ENCODE measurements at regions not wholly inside any gene's neighbourhood (a gene's known extent, or its start where the extent isn't known, plus 50 kb on each side); places are given as distances from the start of the nearest gene placed in this dataset.

GRCh38 chr14:37874429-37875109 lies 279.1 kb downstream of the TTC6 start:
- Histone ChIP-seq H3K27ac (ENCODE audit: insufficient read depth, low read depth, low read length) (no peak overlapping the region), H3K9me3 (replicated peaks; ENCODE audit: control insufficient read depth, insufficient read depth, low read length) (no peaks in the 10 kb centered on the region), H3K4me1 (ENCODE audit: control insufficient read depth, extremely low read depth, insufficient read depth, low read length) (no peaks in the 10 kb centered on the region), H3K27me3 (ENCODE audit: control insufficient read depth in 2 of 2, insufficient read depth in 2 of 2, low read length in 2 of 2) (peaks cover 5 to 14% of the 10 kb centered on the region in 2 experiments), H4K20me1 (replicated peaks; ENCODE audit: control insufficient read depth, extremely low read depth, insufficient read depth, low read length) (no peaks in the 10 kb centered on the region), H3K9ac (replicated peaks; ENCODE audit: extremely low read depth, insufficient read depth, low read length) (no peak overlapping the region), H3K79me2 (ENCODE audit: control insufficient read depth, insufficient read depth, low read length) (no peaks in the 10 kb centered on the region), H3K9me1 (replicated peaks; ENCODE audit: control insufficient read depth, extremely low read depth, insufficient read depth, low read length) (no peaks in the 10 kb centered on the region), H2AFZ (ENCODE audit: low read depth, low read length) (peak overlapping the region; percentile 75), H3K36me3 (ENCODE audit: control insufficient read depth in 2 of 2, extremely low read depth in 1 of 2, insufficient read depth in 2 of 2, low read length in 2 of 2) (no peaks in the 10 kb centered on the region), H3K4me2 (ENCODE audit: insufficient read depth, low read length) (no peak overlapping the region), H3K4me3 (replicated peaks in 1 of 3; ENCODE audit: insufficient read depth in 1 of 3, low read depth in 1 of 3, low read length in 3 of 3) (no peak overlapping the region)
- ChIA-PET POLR2A (no interaction called here), CTCF (interaction anchor here (0.6 to 2.1 kb wide), 23 partner anchors 9 to 1315 kb away, joined by 3 to 43 read pairs (median 4); no protein-coding TSS in a partner anchor)
- FAIRE-seq (peak; percentile 90), DNase-seq (ENCODE audit: low read depth, low spot score) (peak; percentile 69)
- no TSS peak for BruUV-seq (replicated peaks)
- peak; percentile 87 to 93 for TF ChIP-seq CTCF (IDR thresholded peaks at IDR 0.05; ENCODE audit: extremely low read depth in 1 of 2, insufficient read depth in 1 of 2, low read depth in 1 of 2, low read length in 2 of 2)
- TF ChIP-seq FOS (IDR thresholded peaks at IDR 0.05; ENCODE audit: borderline replicate concordance, insufficient read depth, low read length), result no peak
- no peak for TF ChIP-seq EZH2 (IDR thresholded peaks at IDR 0.05; ENCODE audit: borderline replicate concordance, low read depth, low read length, severe bottlenecking)
- TF ChIP-seq MYC (IDR thresholded peaks at IDR 0.05; ENCODE audit: low read depth, low read length), result no peak
- dilution Hi-C loops (cut with MboI; ENCODE audit: extremely low pct_ligation_motif_present, low sequenced_read_pairs), result no loop called here
- intact Hi-C loops (cut with micrococcal nuclease), result loop anchor here (1.0 to 2.0 kb wide), 4 partner anchors 165 to 644 kb away; partner anchors contain the start of genes FOXA1 and TTC6

DNA sequence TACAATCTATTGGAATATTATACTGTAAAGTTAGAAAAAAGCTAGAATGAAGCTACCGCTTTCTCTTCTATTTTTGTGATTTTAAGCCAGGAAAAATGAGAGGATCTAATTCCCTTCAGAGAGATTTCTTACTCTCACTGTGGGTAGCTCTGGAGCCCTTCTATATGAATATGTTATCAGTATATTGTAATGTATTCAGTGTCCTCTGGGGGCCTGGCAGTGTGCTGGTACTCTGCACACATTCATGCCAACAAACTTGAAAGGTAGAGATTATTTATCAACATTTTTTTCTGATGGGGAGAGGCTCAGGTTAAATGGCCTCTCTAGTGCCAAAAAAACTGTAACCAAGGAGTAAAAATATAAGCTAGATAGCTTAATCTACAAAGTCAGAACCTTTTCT lies 292.8 kb downstream of the TTC6 start:
- Histone ChIP-seq H3K4me3 (replicated peaks in 1 of 3; ENCODE audit: insufficient read depth in 1 of 3, low read depth in 1 of 3, low read length in 3 of 3) (no peak overlapping the region), H3K9me3 (replicated peaks; ENCODE audit: control insufficient read depth, insufficient read depth, low read length) (no peaks in the 10 kb centered on the region), H3K27me3 (ENCODE audit: control insufficient read depth in 2 of 2, insufficient read depth in 2 of 2, low read length in 2 of 2) (no peaks in the 10 kb centered on the region), H3K79me2 (ENCODE audit: control insufficient read depth, insufficient read depth, low read length) (no peaks in the 10 kb centered on the region), H3K9me1 (replicated peaks; ENCODE audit: control insufficient read depth, extremely low read depth, insufficient read depth, low read length) (no peaks in the 10 kb centered on the region), H2AFZ (ENCODE audit: low read depth, low read length) (no peak overlapping the region), H3K36me3 (ENCODE audit: control insufficient read depth in 2 of 2, extremely low read depth in 1 of 2, insufficient read depth in 2 of 2, low read length in 2 of 2) (no peaks in the 10 kb centered on the region), H3K4me2 (ENCODE audit: insufficient read depth, low read length) (no peak overlapping the region), H3K27ac (ENCODE audit: insufficient read depth, low read depth, low read length) (no peak overlapping the region), H3K4me1 (ENCODE audit: control insufficient read depth, extremely low read depth, insufficient read depth, low read length) (no peaks in the 10 kb centered on the region), H4K20me1 (replicated peaks; ENCODE audit: control insufficient read depth, extremely low read depth, insufficient read depth, low read length) (no peaks in the 10 kb centered on the region), H3K9ac (replicated peaks; ENCODE audit: extremely low read depth, insufficient read depth, low read length) (no peak overlapping the region)
- POLR2A ChIA-PET, result no interaction called here
- intact Hi-C loops (cut with micrococcal nuclease), result no loop called here
- CTCF ChIA-PET, result interaction anchor here (0.8 to 2.8 kb wide), 7 partner anchors 8 to 658 kb away, joined by 3 to 9 read pairs (median 5); no protein-coding TSS in a partner anchor
- TF ChIP-seq POLR2AphosphoS5 (IDR thresholded peaks at IDR 0.05; ENCODE audit: insufficient read depth, low read depth, low read length), result no peak
- TF ChIP-seq EZH2 (IDR thresholded peaks at IDR 0.05; ENCODE audit: borderline replicate concordance, low read depth, low read length, severe bottlenecking), result no peak
- no peak for TF ChIP-seq GATA2 (IDR thresholded peaks at IDR 0.05; ENCODE audit: insufficient read depth, insufficient read length, low read depth, low read length)
- no peak for TF ChIP-seq MAX (IDR thresholded peaks at IDR 0.05; ENCODE audit: insufficient read depth, insufficient read length)
- no peak for TF ChIP-seq JUN (IDR thresholded peaks at IDR 0.05; ENCODE audit: borderline replicate concordance, insufficient read depth, insufficient read length, low read depth)
- no peak for TF ChIP-seq CTCF (IDR thresholded peaks at IDR 0.05; ENCODE audit: extremely low read depth in 1 of 2, insufficient read depth in 1 of 2, low read depth in 1 of 2, low read length in 2 of 2)
- no peak for TF ChIP-seq FOS (IDR thresholded peaks at IDR 0.05; ENCODE audit: borderline replicate concordance, insufficient read depth, low read length)
- TF ChIP-seq MYC (IDR thresholded peaks at IDR 0.05; ENCODE audit: low read depth, low read length), result no peak
- no peak for TF ChIP-seq POLR2A (IDR thresholded peaks at IDR 0.05; ENCODE audit: low read depth, low read length)
- dilution Hi-C loops (cut with MboI; ENCODE audit: extremely low pct_ligation_motif_present, low sequenced_read_pairs), result no loop called here
- no peak for DNase-seq (ENCODE audit: low read depth, low spot score)
- BruUV-seq (replicated peaks), result no TSS peak
- FAIRE-seq, result no peak
